IMR-90 (cell line): ENCODE measurements at regions not wholly inside any gene's neighbourhood (a gene's known extent, or its start where the extent isn't known, plus 50 kb on each side); places are given as distances from the start of the nearest gene placed in this dataset.
A peak's percentile ranks its signal among the peaks of the same experiment; 100 is the strongest.

Experiments used
- ATAC-seq: fragments of 200-7000 bp; cut with Tn5 transposase; 2 replicates; pipeline ENCODE4 v1.9.1; 2020; ENCODE audit warnings: low read depth, mild to moderate bottlenecking, moderate library complexity
- BruUV-seq: library from RNA; stranded (reverse); fragments of 400-500 nt; replicated peaks from 2 replicates; lab custom pipeline; 2021; lab: Mats Ljungman, UMichigan
- CTCF ChIA-PET: fragments of 300-600 bp; formaldehyde crosslinking; extraction: SDS; loops from one replicate; lab custom pipeline; 2021; ENCODE audit warnings: antibody characterized with exemption; lab: Yijun Ruan, JAX
- POLR2A ChIA-PET: fragments of 300-600 bp; sonication (Branson Sonifier 250); formaldehyde crosslinking; loops from one replicate; lab custom pipeline; 2022; ENCODE audit warnings: antibody characterized with exemption; ENCODE audit not compliant: unreplicated experiment; lab: Charles Lee
- DNase-seq: peaks from one replicate; pipeline ENCODE4 v3.0.0; 2013
- H2AFZ ChIP-seq: replicated peaks from 2 replicates; pipeline ENCODE3; 2013; ENCODE audit warnings: low read length, mild to moderate bottlenecking; ENCODE audit not compliant: poor library complexity
- H2AK5ac ChIP-seq: 2 replicates; pipeline ENCODE4 v1.6.1; 2013; ENCODE audit warnings: low read depth, low read length, inconsistent platforms
- H2AK9ac ChIP-seq: replicated peaks from 2 replicates; pipeline ENCODE3; 2013; ENCODE audit warnings: mild to moderate bottlenecking, low read depth, low read length, moderate library complexity; ENCODE audit not compliant: poor library complexity
- H2BK120ac ChIP-seq: 2 replicates; pipeline ENCODE4 v1.6.1; 2013; ENCODE audit warnings: low read depth, low read length, inconsistent platforms
- H2BK15ac ChIP-seq: 3 replicates; pipeline ENCODE4 v1.6.1; 2013; ENCODE audit warnings: low read depth, low read length, inconsistent platforms
- H2BK20ac ChIP-seq: 2 replicates; pipeline ENCODE4 v1.6.1; 2013; ENCODE audit warnings: low read depth, mild to moderate bottlenecking, inconsistent platforms, low read length, moderate library complexity
- H2BK5ac ChIP-seq: 2 replicates; pipeline ENCODE4 v1.6.1; 2013; ENCODE audit warnings: mild to moderate bottlenecking, low read depth, low read length, inconsistent platforms; ENCODE audit not compliant: poor library complexity, severe bottlenecking
- H3K14ac ChIP-seq: replicated peaks from 2 replicates; pipeline ENCODE4 v1.6.1; 2013; ENCODE audit warnings: low read depth, low read length, inconsistent platforms
- H3K18ac ChIP-seq: 2 replicates; pipeline ENCODE4 v1.6.1; 2013; ENCODE audit warnings: low read depth, low read length, control low read depth
- H3K23ac ChIP-seq: 2 replicates; pipeline ENCODE4 v1.6.1; 2013; ENCODE audit warnings: low read depth, low read length, inconsistent platforms
- H3K27ac ChIP-seq: 2 replicates; pipeline ENCODE4 v1.5.1; 2013; ENCODE audit warnings: mild to moderate bottlenecking, control low read depth, low read length; ENCODE audit not compliant: insufficient read depth
- H3K27me3 ChIP-seq: 2 replicates; pipeline ENCODE4 v1.6.1; 2013; ENCODE audit warnings: low read length; ENCODE audit not compliant: control insufficient read depth, insufficient read depth
- H3K36me3 ChIP-seq: 2 replicates; pipeline ENCODE4 v1.6.1; 2013; ENCODE audit warnings: low read length, mixed read lengths; ENCODE audit not compliant: control insufficient read depth, insufficient read depth
- H3K4ac ChIP-seq: 2 replicates; pipeline ENCODE4 v1.6.1; 2013; ENCODE audit warnings: low read depth, low read length, inconsistent platforms
- H3K4me1 ChIP-seq: 2 replicates; pipeline ENCODE4 v1.6.1; 2013; ENCODE audit warnings: low read length, mixed read lengths; ENCODE audit not compliant: control insufficient read depth, insufficient read depth
- H3K4me2 ChIP-seq: 2 replicates; pipeline ENCODE4 v1.6.1; 2013; ENCODE audit warnings: low read depth, mild to moderate bottlenecking, control low read depth, low read length, moderate library complexity
- H3K4me3 ChIP-seq: 2 replicates; pipeline ENCODE4 v1.5.1; 2013; ENCODE audit warnings: low read depth, mild to moderate bottlenecking, control low read depth, low read length, moderate library complexity; ENCODE audit not compliant: insufficient read depth
- H3K56ac ChIP-seq: 2 replicates; pipeline ENCODE4 v1.6.1; 2013; ENCODE audit warnings: low read length, inconsistent platforms; ENCODE audit not compliant: insufficient read depth; ENCODE audit errors: extremely low read depth
- H3K79me1 ChIP-seq, 2 experiments: 2 replicates each; pipeline ENCODE4 v1.6.1; 2013; ENCODE audit warnings: low read length in 2 of 2, inconsistent platforms in 1 of 2, low read depth in 1 of 2
- H3K9ac ChIP-seq: 2 replicates; pipeline ENCODE4 v1.6.1; 2013; ENCODE audit warnings: low read depth, low read length, control low read depth
- H3K9me1 ChIP-seq: 2 replicates; pipeline ENCODE4 v1.6.1; 2013; ENCODE audit warnings: low read length, inconsistent platforms; ENCODE audit not compliant: insufficient read depth
- H3K9me3 ChIP-seq: 2 replicates; pipeline ENCODE4 v1.6.1; 2013; ENCODE audit warnings: low read length; ENCODE audit not compliant: control insufficient read depth, insufficient read depth
- H4K20me1 ChIP-seq: 2 replicates; pipeline ENCODE4 v1.6.1; 2013; ENCODE audit warnings: low read length, inconsistent platforms; ENCODE audit not compliant: insufficient read depth
- H4K5ac ChIP-seq: 2 replicates; pipeline ENCODE4 v1.6.1; 2013; ENCODE audit warnings: mild to moderate bottlenecking, low read depth, low read length, control low read depth
- H4K8ac ChIP-seq, 2 experiments: 2 replicates each; pipeline ENCODE4 v1.6.1; 2013; ENCODE audit warnings: low read depth in 2 of 2, low read length in 2 of 2, control low read depth in 1 of 2, inconsistent platforms in 1 of 2
- H4K91ac ChIP-seq: 2 replicates; pipeline ENCODE4 v1.6.1; 2013; ENCODE audit warnings: low read depth, low read length, inconsistent platforms; ENCODE audit not compliant: insufficient read depth
- CEBPB ChIP-seq: IDR thresholded peaks from 2 replicates; pipeline ENCODE4 v1.6.1; 2012; ENCODE audit warnings: low read depth, low read length, improper control_type of control experiment
- MAZ ChIP-seq: IDR thresholded peaks from 2 replicates; pipeline ENCODE4 v1.6.1; 2012; ENCODE audit warnings: low read depth, mild to moderate bottlenecking, low read length, improper control_type of control experiment, moderate library complexity, borderline replicate concordance
- RCOR1 ChIP-seq: IDR thresholded peaks from 2 replicates; pipeline ENCODE4 v1.6.1; 2012; ENCODE audit warnings: mild to moderate bottlenecking, low read length, improper control_type of control experiment; ENCODE audit not compliant: insufficient replicate concordance
- SMC3 ChIP-seq: fragments of 150-350 bp; IDR thresholded peaks from 2 replicates; pipeline ENCODE4 v1.6.1; 2016; ENCODE audit warnings: low read depth, mild to moderate bottlenecking, antibody characterized with exemption, low read length, moderate library complexity
- WGBS, 2 experiments: methylation state at CpG; one replicate each; pipeline versions ENCODE4 v1.1.5 to v1.1.7; 2013; ENCODE audit warnings: missing lambda C conversion rate in 2 of 2; ENCODE audit not compliant: insufficient read length in 1 of 2; ENCODE audit errors: extremely low coverage in 2 of 2; 5-methylcytosine and 5-hydroxymethylcytosine counted together
- dilution Hi-C: fragments of 300-500 bp; cut with HindIII; formaldehyde crosslinking; loops from one replicate; pipeline ENCODE4 v1.14.3; 2018; ENCODE audit warnings: low sequenced_read_pairs; ENCODE audit not compliant: unreplicated experiment
- in situ Hi-C: fragments of 300-500 bp; cut with MboI; formaldehyde crosslinking; loops from 3 replicates; pipeline ENCODE4 v1.14.3; 2019; ENCODE audit warnings: low sequenced_read_pairs, inconsistent platforms, mixed read lengths
- intact Hi-C: fragments of 100-400 bp; cut with micrococcal nuclease; formaldehyde crosslinking; loops from 2 replicates; pipeline ENCODE4 v1.10.0; 2022
- TF ChIP-seq, protein P1 (sequence below): fragments of 150-350 bp; IDR thresholded peaks from 2 replicates; pipeline ENCODE4 v1.6.1; 2017; ENCODE audit warnings: mild to moderate bottlenecking, antibody characterized with exemption, low read length, low read depth

DNA sequence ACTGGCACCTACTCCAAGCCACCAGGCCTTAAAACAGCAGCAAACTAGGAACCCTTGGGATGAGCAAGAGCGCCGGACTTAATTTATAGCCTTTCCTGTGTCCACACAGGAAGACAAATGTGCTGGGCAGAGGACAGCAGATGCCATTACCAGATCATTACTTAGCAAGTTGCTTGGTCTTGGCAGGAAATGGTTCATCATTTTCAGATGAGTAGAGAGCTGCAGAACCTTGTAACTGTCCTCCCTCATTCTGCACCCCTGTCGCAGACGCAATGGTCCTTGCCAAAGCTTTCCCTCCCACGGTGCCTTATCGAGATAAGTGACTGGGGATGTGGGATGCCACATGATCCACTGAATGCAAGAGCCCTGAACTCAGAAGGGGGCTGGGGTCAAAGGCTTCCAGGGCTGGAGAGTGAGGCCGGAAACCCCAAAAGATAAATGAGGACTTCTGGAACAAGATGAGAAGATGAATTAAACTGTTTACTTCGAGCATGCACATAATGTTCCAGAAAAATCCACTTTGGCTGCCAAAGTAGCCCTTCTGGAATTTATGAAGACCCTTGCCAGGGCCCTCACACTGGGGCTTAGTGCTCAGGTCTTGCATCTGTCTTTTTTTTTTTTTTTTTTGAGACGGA is 145.6 kb upstream of the ZNF32 start:
- Histone ChIP-seq H2BK15ac (no peak overlapping the region), H4K8ac (no peak overlapping the region), H3K27me3 (peaks cover 2% of the 10 kb centered on the region; the same call in 1 of the 2 replicates), H2BK120ac (no peak overlapping the region; the same call in 1 of the 2 replicates), H3K23ac (no peak overlapping the region), H3K56ac (no peak overlapping the region), H3K36me3 (no peaks in the 10 kb centered on the region), H4K20me1 (no peaks in the 10 kb centered on the region), H3K79me1 (no peaks in the 10 kb centered on the region), H3K4ac (no peak overlapping the region), H2BK5ac (no peak overlapping the region), H3K18ac (no peak overlapping the region), H3K14ac (no peak overlapping the region), H3K4me3 (no peak overlapping the region), H2AK9ac (no peak overlapping the region), H3K9me3 (no peaks in the 10 kb centered on the region), H2AFZ (no peak overlapping the region), H2AK5ac (no peak overlapping the region), H3K4me1 (peaks cover 6% of the 10 kb centered on the region), H2BK20ac (no peak overlapping the region), H3K4me2 (no peak overlapping the region), H3K9me1 (no peaks in the 10 kb centered on the region), H3K27ac (no peak overlapping the region), H4K5ac (no peak overlapping the region), H3K9ac (no peak overlapping the region), H4K91ac (peak overlapping the region; percentile 21; the same call in 1 of the 2 replicates)
- BruUV-seq, result no TSS peak
- DNase-seq, result no peak
- intact Hi-C loops (no loop called here), dilution Hi-C loops (no loop called here), in situ Hi-C loops (no loop called here)
- ATAC-seq, result no peak
- WGBS, 2 experiments, result no CpG with 5 or more reads among the region's 9 CpGs
- ChIA-PET POLR2A (no interaction called here), CTCF (interaction anchor here (0.7 kb wide), 1 partner anchor 1456 kb away, joined by 4 read pairs; no protein-coding TSS in a partner anchor)
- TF ChIP-seq, protein P1, sequence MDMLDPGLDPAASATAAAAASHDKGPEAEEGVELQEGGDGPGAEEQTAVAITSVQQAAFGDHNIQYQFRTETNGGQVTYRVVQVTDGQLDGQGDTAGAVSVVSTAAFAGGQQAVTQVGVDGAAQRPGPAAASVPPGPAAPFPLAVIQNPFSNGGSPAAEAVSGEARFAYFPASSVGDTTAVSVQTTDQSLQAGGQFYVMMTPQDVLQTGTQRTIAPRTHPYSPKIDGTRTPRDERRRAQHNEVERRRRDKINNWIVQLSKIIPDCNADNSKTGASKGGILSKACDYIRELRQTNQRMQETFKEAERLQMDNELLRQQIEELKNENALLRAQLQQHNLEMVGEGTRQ, result no peak
- TF ChIP-seq RCOR1, result no peak
- no peak for TF ChIP-seq MAZ
- TF ChIP-seq CEBPB, result no peak
- TF ChIP-seq SMC3, result no peak
